GM23248 (cell line): ENCODE measurements at regions not wholly inside any gene's neighbourhood (a gene's known extent, or its start where the extent isn't known, plus 50 kb on each side); places are given as distances from the start of the nearest gene placed in this dataset.

Source experiments
- EZH2 ChIP-seq: fragments of 200-600 bp; sonication (generic); IDR thresholded peaks from 2 replicates; pipeline ENCODE4 v1.6.1; 2018; ENCODE audit warnings: antibody characterized with exemption, mild to moderate bottlenecking; ENCODE audit not compliant: insufficient read depth, poor library complexity, severe bottlenecking
- EZH2phosphoT487 ChIP-seq: fragments of 200-600 bp; sonication (generic); IDR thresholded peaks from 2 replicates; pipeline ENCODE4 v1.6.1; 2018; ENCODE audit warnings: antibody characterized with exemption, moderate library complexity, mild to moderate bottlenecking, low read depth; ENCODE audit not compliant: insufficient read depth

GRCh38 chr4:53647547-53647946, 56.3 kb upstream of the LNX1 start:
- no peak for TF ChIP-seq EZH2phosphoT487
- no peak for TF ChIP-seq EZH2
